Kidney epithelial cell (primary cell): ENCODE measurements at regions not wholly inside any gene's neighbourhood (a gene's known extent, or its start where the extent isn't known, plus 50 kb on each side); places are given as distances from the start of the nearest gene placed in this dataset.

Experiments used
- DNase-seq: peaks from one replicate; pipeline ENCODE4 v3.0.0-alpha.2; 2010; ENCODE audit warnings: low read depth
- H3K27me3 ChIP-seq: 2 replicates; pipeline ENCODE4 v1.6.0; 2011; ENCODE audit warnings: low read length; ENCODE audit not compliant: control insufficient read depth, insufficient read depth
- H3K36me3 ChIP-seq: 2 replicates; pipeline ENCODE4 v1.5.1; 2011; ENCODE audit warnings: low read length; ENCODE audit not compliant: control insufficient read depth, insufficient read depth
- H3K4me3 ChIP-seq: 2 replicates; pipeline ENCODE4 v1.5.1; 2011; ENCODE audit warnings: low read depth, mild to moderate bottlenecking, control low read depth, low read length
- CTCF ChIP-seq: IDR thresholded peaks from 2 replicates; pipeline ENCODE4 v1.5.1; 2011; ENCODE audit warnings: mild to moderate bottlenecking, moderate library complexity, low read length, control low read depth, inconsistent platforms; ENCODE audit not compliant: insufficient read depth, poor library complexity, severe bottlenecking

GRCh38 chr15:31499953-31500765, 173.5 kb downstream of the KLF13 start:
- Histone ChIP-seq H3K4me3 (no peak overlapping the region), H3K27me3 (no peaks in the 10 kb centered on the region), H3K36me3 (no peaks in the 10 kb centered on the region)
- DNase-seq, result no peak
- TF ChIP-seq CTCF, result no peak

- Histone ChIP-seq H3K36me3 (no peaks in the 10 kb centered on the region), H3K27me3 (no peaks in the 10 kb centered on the region), H3K4me3 (no peak overlapping the region)
- no peak for DNase-seq
- no peak for TF ChIP-seq CTCF
Measured at GRCh38 chr15:31500766-31501449, 174.3 kb downstream of the KLF13 start.

GRCh38 chr15:31501536-31502157, 175.0 kb downstream of the KLF13 start:
- H3K4me3 ChIP-seq, result no peak overlapping the region
- no peaks in the 10 kb centered on the region for H3K36me3 ChIP-seq
- no peaks in the 10 kb centered on the region for H3K27me3 ChIP-seq
- no peak for DNase-seq
- no peak for TF ChIP-seq CTCF

GRCh38 chr15:31502541-31503229, 176.1 kb downstream of the KLF13 start:
- H3K4me3 ChIP-seq, result no peak overlapping the region
- no peak for TF ChIP-seq CTCF
- no peaks in the 10 kb centered on the region for H3K27me3 ChIP-seq
- no peaks in the 10 kb centered on the region for H3K36me3 ChIP-seq
- DNase-seq, result no peak

GRCh38 chr15:31503256-31503655, 176.6 kb downstream of the KLF13 start:
- no peak for TF ChIP-seq CTCF
- no peak for DNase-seq
- Histone ChIP-seq H3K36me3 (no peaks in the 10 kb centered on the region), H3K4me3 (no peak overlapping the region), H3K27me3 (no peaks in the 10 kb centered on the region)
